Peyer's patch (tissue), 4 donors: ENCODE measurements at regions not wholly inside any gene's neighbourhood (a gene's known extent, or its start where the extent isn't known, plus 50 kb on each side); places are given as distances from the start of the nearest gene placed in this dataset.

Experiments
- CTCF ChIP-seq, 6 experiments: fragments of 450-650 bp in 4 of 6; fragments of 200-600 bp in 2 of 6; sonication (generic) in 1 of 6; IDR thresholded peaks; one replicate each; pipeline ENCODE4 v1.5.1; 2017 to 2019; ENCODE audit warnings: antibody characterized with exemption in 6 of 6, mild to moderate bottlenecking in 3 of 6, moderate library complexity in 1 of 6
- POLR2A ChIP-seq, 2 donors: fragments of 450-650 bp; IDR thresholded peaks; one replicate each; pipeline ENCODE4 v1.5.1; 2017; ENCODE audit warnings: antibody characterized with exemption in 2 of 2, mild to moderate bottlenecking in 2 of 2, moderate library complexity in 2 of 2

- TF ChIP-seq CTCF (IDR thresholded peaks at IDR 0.05) (no peak), POLR2A (IDR thresholded peaks at IDR 0.05) (no peak)
Measured at GRCh38 chr1:3989465-3989864, 89.4 kb upstream of the C1orf174 start.
